HEK293T (cell line): ENCODE measurements at regions not wholly inside any gene's neighbourhood (a gene's known extent, or its start where the extent isn't known, plus 50 kb on each side); places are given as distances from the start of the nearest gene placed in this dataset.

Experiments
- CTCF ChIA-PET: fragments of 350-600 bp; formaldehyde crosslinking; extraction: SDS; loops from one replicate; lab custom pipeline; 2021; ENCODE audit warnings: antibody characterized with exemption, inconsistent platforms; lab: Yijun Ruan, JAX
- POLR2A ChIA-PET: fragments of 350-600 bp; formaldehyde crosslinking; extraction: SDS; loops from one replicate; lab custom pipeline; 2020; ENCODE audit warnings: antibody characterized with exemption, inconsistent platforms; lab: Yijun Ruan, JAX
- DNase-seq: peaks from one replicate; pipeline ENCODE4 v3.0.0; 2012; ENCODE audit warnings: mixed read lengths; ENCODE audit errors: extremely low spot score
- ARNT ChIP-seq: fragments of 450-650 bp; IDR thresholded peaks from 2 replicates; pipeline ENCODE4 v1.6.1; 2017; ENCODE audit warnings: mild to moderate bottlenecking
- BHLHE40 ChIP-seq: fragments of 450-650 bp; IDR thresholded peaks from 2 replicates; pipeline ENCODE4 v1.6.1; 2016; ENCODE audit warnings: mild to moderate bottlenecking, moderate library complexity, borderline replicate concordance
- CTBP1 ChIP-seq: fragments of 450-650 bp; IDR thresholded peaks from 2 replicates; pipeline ENCODE4 v1.6.1; 2016; ENCODE audit warnings: borderline replicate concordance
- ELF4 ChIP-seq: fragments of 450-650 bp; IDR thresholded peaks from 2 replicates; pipeline ENCODE4 v1.6.1; 2017; ENCODE audit warnings: antibody characterized with exemption
- FOXA1 ChIP-seq: fragments of 450-650 bp; IDR thresholded peaks from 2 replicates; pipeline ENCODE4 v1.6.1; 2016; ENCODE audit warnings: mild to moderate bottlenecking
- FOXK2 ChIP-seq: fragments of 450-650 bp; IDR thresholded peaks from 2 replicates; pipeline ENCODE4 v1.6.1; 2016; ENCODE audit warnings: mild to moderate bottlenecking
- FOXM1 ChIP-seq: fragments of 450-650 bp; IDR thresholded peaks from 2 replicates; pipeline ENCODE4 v1.6.1; 2017; ENCODE audit warnings: mild to moderate bottlenecking, borderline replicate concordance
- HDGF ChIP-seq: fragments of 450-650 bp; IDR thresholded peaks from 2 replicates; pipeline ENCODE4 v1.6.1; 2017; ENCODE audit warnings: antibody characterized with exemption, borderline replicate concordance
- L3MBTL2 ChIP-seq: fragments of 450-650 bp; conservative IDR thresholded peaks from 2 replicates; pipeline ENCODE4 v1.6.1; 2016; ENCODE audit warnings: mild to moderate bottlenecking
- LEF1 ChIP-seq: fragments of 450-650 bp; IDR thresholded peaks from 2 replicates; pipeline ENCODE4 v1.6.1; 2017; ENCODE audit warnings: mild to moderate bottlenecking, borderline replicate concordance
- NFRKB ChIP-seq: fragments of 450-650 bp; IDR thresholded peaks from 2 replicates; pipeline ENCODE4 v1.6.1; 2016; ENCODE audit warnings: mild to moderate bottlenecking, moderate library complexity
- PKNOX1 ChIP-seq: fragments of 450-650 bp; IDR thresholded peaks from 2 replicates; pipeline ENCODE4 v1.6.1; 2016
- SP1 ChIP-seq: fragments of 450-650 bp; IDR thresholded peaks from 2 replicates; pipeline ENCODE4 v1.6.1; 2017
- SUZ12 ChIP-seq: fragments of 450-650 bp; IDR thresholded peaks from 2 replicates; pipeline ENCODE4 v1.6.1; 2016; ENCODE audit warnings: mild to moderate bottlenecking
- TARDBP ChIP-seq: fragments of 450-650 bp; IDR thresholded peaks from 2 replicates; pipeline ENCODE4 v1.6.1; 2016
- ZNF384 ChIP-seq: fragments of 450-650 bp; IDR thresholded peaks from 2 replicates; pipeline ENCODE4 v1.6.1; 2016

DNA sequence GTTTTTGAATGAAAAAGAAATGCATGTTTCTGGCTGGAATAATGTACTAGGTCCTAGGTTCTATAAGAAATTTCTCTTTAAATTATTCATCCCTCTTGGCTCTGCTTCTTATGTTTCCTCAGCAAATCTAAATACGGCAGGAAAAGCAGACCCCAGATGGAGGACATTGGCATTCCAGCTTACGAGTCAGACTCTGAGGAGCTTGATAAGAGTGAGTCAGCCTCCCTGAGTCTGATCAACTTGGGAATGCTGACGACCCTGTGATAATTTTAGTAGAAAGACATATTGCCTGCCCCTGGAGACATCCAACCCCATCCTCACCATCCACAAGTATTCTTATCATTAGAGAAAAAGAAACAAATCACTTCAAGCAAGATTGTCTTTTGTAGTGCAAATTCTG lies 509.7 kb upstream of the MARCKS start:
- ChIA-PET POLR2A (no interaction called here), CTCF (no interaction called here)
- no peak for TF ChIP-seq SP1
- TF ChIP-seq L3MBTL2: no peak
- TF ChIP-seq ARNT: no peak
- TF ChIP-seq SUZ12: no peak
- TF ChIP-seq TARDBP: no peak
- no peak for TF ChIP-seq HDGF
- no peak for TF ChIP-seq FOXA1
- no peak for TF ChIP-seq BHLHE40
- no peak for TF ChIP-seq PKNOX1
- no peak for TF ChIP-seq CTBP1
- TF ChIP-seq NFRKB: no peak
- TF ChIP-seq LEF1: no peak
- TF ChIP-seq FOXM1: no peak
- TF ChIP-seq ZNF384: no peak
- no peak for TF ChIP-seq ELF4
- no peak for TF ChIP-seq FOXK2
- DNase-seq: no peak

GRCh38 chr6:113350461-113350860 lies 506.7 kb upstream of the MARCKS start:
- no peak for DNase-seq
- CTCF ChIA-PET: no interaction called here
- no peak for TF ChIP-seq ELF4
- no peak for TF ChIP-seq CTBP1
- no peak for TF ChIP-seq PKNOX1
- no peak for TF ChIP-seq ARNT
- POLR2A ChIA-PET: no interaction called here

GRCh38 chr6:113351173-113351834 lies 505.8 kb upstream of the MARCKS start:
- DNase-seq: no peak
- CTCF ChIA-PET: no interaction called here
- POLR2A ChIA-PET: no interaction called here
- TF ChIP-seq NFRKB (no peak), FOXA1 (no peak), ARNT (no peak), HDGF (no peak), ZNF384 (no peak), BHLHE40 (no peak), LEF1 (no peak), L3MBTL2 (no peak), ELF4 (no peak), SUZ12 (no peak), TARDBP (no peak), PKNOX1 (no peak), SP1 (no peak)

GRCh38 chr6:113352029-113352801 lies 504.9 kb upstream of the MARCKS start:
- no peak for TF ChIP-seq ELF4
- no peak for TF ChIP-seq PKNOX1
- TF ChIP-seq HDGF: no peak
- no peak for TF ChIP-seq FOXA1
- TF ChIP-seq ZNF384: no peak
- no peak for TF ChIP-seq ARNT
- no peak for TF ChIP-seq FOXK2
- TF ChIP-seq BHLHE40: no peak
- ChIA-PET POLR2A (no interaction called here), CTCF (interaction anchor here (0.6 kb wide), 1 partner anchor 306 kb away, joined by 3 read pairs; no protein-coding TSS in a partner anchor)
- DNase-seq: no peak

GRCh38 chr6:113352831-113353230 lies 504.3 kb upstream of the MARCKS start:
- TF ChIP-seq SUZ12 (no peak), HDGF (no peak), TARDBP (no peak), FOXM1 (no peak), FOXA1 (no peak), ELF4 (no peak), ARNT (no peak)
- no peak for DNase-seq
- CTCF ChIA-PET: interaction anchor here (0.6 kb wide), 1 partner anchor 307 kb away, joined by 3 read pairs; no protein-coding TSS in a partner anchor
- POLR2A ChIA-PET: no interaction called here

DNA sequence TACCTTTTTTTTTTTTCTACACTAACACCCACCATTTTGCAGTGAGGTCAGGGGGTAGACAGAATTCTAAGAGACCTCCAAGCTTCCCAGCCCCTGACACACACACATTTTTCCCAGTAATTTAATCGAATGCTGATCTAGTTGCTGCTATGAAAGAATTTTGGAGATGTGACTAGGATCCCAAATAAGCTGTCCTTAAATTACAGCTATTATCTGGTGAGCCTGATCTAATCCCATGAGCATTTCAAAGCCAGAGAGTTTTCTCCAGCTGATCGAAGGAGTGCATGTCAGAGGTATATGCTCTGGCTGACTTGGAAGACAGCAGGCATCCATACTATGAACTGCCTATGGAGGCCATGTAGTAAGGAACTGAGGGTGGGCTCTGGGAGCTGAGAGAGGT lies 503.8 kb upstream of the MARCKS start:
- DNase-seq: no peak
- POLR2A ChIA-PET: no interaction called here
- CTCF ChIA-PET: no interaction called here
- TF ChIP-seq BHLHE40 (no peak), SUZ12 (no peak), SP1 (no peak), TARDBP (no peak), FOXM1 (no peak), ELF4 (no peak), NFRKB (no peak), FOXA1 (no peak), FOXK2 (no peak), CTBP1 (no peak), ZNF384 (no peak), PKNOX1 (no peak), LEF1 (no peak), L3MBTL2 (no peak), HDGF (no peak), ARNT (no peak)
